ENCODE measurements at regions not wholly inside any gene's neighbourhood (a gene's known extent, or its start where the extent isn't known, plus 50 kb on each side); places are given as distances from the start of the nearest gene placed in this dataset.

DNA sequence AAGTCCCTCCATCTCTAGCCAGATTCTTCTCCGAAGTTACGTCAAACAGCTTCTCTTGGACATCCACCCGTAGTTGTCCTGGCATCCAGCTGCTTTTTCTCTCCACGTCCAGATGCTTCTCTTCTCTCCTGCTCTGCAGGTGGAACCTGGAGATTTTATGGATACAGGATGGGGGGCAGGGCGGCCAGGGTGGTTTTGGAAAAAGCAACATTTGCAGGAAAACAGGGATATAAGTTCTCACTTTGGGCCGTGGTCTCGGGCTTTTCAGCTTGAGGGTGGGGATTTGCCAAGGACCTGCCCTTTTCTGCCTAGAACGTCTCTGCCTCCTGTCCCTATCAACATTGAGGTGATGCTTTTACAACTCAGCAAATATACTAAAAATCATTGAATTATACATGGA is 1941.6 kb upstream of the C9orf72 start:
- no peaks in the 10 kb centered on the region for H3K36me3 ChIP-seq
- WGBS, 4 donors, result 58 to 63% (median 61%) methylated on average over 8 of the region's 8 CpGs
- intact Hi-C loops (cut with DNase I), result no loop called here

DNA sequence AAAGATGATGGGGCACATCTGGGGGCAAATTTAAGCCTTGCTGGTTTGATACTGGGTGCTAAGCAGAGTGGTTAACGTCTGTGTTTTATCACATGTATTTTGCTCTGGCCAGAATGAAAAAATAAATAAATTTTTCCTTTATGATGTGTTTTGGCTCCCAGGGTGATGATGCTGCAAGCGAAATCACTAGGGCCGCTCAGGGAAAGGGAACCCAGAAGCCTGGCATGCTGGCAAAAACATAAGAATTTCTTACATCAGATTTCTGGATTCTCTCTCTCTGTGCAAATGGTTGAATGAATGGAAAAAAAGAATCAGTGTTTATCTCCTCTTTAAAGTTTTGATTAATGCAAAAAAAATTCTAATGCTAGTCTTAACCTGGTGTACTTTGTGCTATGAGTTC is 1975.2 kb upstream of the C9orf72 start:
- WGBS, 4 donors, result 68 to 80% (median 77%) methylated on average over 3 of the region's 3 CpGs
- H3K9me3 ChIP-seq, result peaks cover 0 to 3% (median 0%) of the 10 kb centered on the region in 12 donors
- intact Hi-C loops (cut with DNase I), result no loop called here
- DNase-seq, result no peak
- H3K4me3 ChIP-seq, result no peak overlapping the region
- no peak for ATAC-seq
- H3K4me1 ChIP-seq, result no peaks in the 10 kb centered on the region
- TF ChIP-seq, protein P1, sequence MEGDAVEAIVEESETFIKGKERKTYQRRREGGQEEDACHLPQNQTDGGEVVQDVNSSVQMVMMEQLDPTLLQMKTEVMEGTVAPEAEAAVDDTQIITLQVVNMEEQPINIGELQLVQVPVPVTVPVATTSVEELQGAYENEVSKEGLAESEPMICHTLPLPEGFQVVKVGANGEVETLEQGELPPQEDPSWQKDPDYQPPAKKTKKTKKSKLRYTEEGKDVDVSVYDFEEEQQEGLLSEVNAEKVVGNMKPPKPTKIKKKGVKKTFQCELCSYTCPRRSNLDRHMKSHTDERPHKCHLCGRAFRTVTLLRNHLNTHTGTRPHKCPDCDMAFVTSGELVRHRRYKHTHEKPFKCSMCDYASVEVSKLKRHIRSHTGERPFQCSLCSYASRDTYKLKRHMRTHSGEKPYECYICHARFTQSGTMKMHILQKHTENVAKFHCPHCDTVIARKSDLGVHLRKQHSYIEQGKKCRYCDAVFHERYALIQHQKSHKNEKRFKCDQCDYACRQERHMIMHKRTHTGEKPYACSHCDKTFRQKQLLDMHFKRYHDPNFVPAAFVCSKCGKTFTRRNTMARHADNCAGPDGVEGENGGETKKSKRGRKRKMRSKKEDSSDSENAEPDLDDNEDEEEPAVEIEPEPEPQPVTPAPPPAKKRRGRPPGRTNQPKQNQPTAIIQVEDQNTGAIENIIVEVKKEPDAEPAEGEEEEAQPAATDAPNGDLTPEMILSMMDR (IDR thresholded peaks at IDR 0.05), result no peak
- no peak for TF ChIP-seq POLR2A (IDR thresholded peaks at IDR 0.05)
- H3K27ac ChIP-seq, result no peak overlapping the region
- H3K36me3 ChIP-seq, result no peaks in the 10 kb centered on the region
- H3K27me3 ChIP-seq, result no peaks in the 10 kb centered on the region

More for the DNA sequence above, 1941.6 kb upstream of the C9orf72 start:
- TF ChIP-seq, protein P1 (IDR thresholded peaks at IDR 0.05), result no peak
- TF ChIP-seq POLR2A (IDR thresholded peaks at IDR 0.05), result no peak
- H3K27me3 ChIP-seq, result no peaks in the 10 kb centered on the region
- H3K4me1 ChIP-seq, result no peaks in the 10 kb centered on the region
- H3K4me3 ChIP-seq, result no peak overlapping the region
- peaks cover 0 to 4% (median 0%) of the 10 kb centered on the region in 12 donors for H3K9me3 ChIP-seq
- H3K27ac ChIP-seq, result no peak overlapping the region
- no peak for DNase-seq
- no peak for ATAC-seq

DNA sequence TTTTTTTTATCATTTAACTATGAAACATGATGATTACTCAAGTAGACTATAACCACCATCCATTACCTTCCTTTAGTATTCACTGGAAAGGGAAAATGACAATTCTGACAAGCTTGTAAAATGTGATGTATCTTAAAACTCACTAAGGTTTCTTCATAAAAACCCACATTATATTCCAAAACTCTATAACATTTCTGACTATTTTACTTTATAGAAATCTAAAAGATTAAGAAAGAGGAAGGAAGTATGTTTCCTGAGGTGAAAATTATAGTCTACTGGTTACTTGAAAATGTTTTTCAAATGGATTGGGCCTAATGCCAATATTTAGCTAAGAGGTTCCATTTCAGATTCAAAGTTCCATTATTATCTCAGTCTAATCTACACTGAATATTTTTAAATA is 1982.2 kb upstream of the C9orf72 start:
- intact Hi-C loops (cut with DNase I), result no loop called here
- no peak for ATAC-seq
- H3K4me3 ChIP-seq, result no peak overlapping the region

DNA sequence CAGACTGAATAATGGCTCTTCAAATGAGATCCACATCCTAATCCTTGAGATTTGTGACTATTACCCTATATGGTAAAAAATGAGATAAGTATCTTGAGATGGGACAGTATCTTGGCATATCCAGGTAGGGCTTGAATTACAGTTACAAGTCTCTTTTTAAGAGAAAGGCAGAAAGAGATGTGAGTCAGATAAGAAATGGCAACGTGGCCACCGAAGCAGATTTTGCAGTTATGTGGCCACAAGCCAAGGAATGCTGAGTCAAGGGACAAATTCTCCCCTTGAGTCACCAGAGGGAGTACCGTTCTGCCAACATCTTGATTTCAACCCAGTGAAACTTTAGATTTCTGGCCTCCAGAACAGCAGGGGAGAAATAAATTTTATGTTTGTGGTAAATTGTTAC is 1983.0 kb upstream of the C9orf72 start:
- 34 to 49% (median 47%) methylated on average over 3 of the region's 3 CpGs for WGBS, 4 donors
- Histone ChIP-seq H3K9me3 (peaks cover 0 to 3% (median 0%) of the 10 kb centered on the region in 12 donors), H3K4me3 (no peak overlapping the region), H3K27ac (no peak overlapping the region), H3K4me1 (no peaks in the 10 kb centered on the region), H3K27me3 (no peaks in the 10 kb centered on the region), H3K36me3 (no peaks in the 10 kb centered on the region)
- DNase-seq (no peak), ATAC-seq (no peak)
- intact Hi-C loops (cut with DNase I), result no loop called here
- TF ChIP-seq POLR2A (IDR thresholded peaks at IDR 0.05), result no peak

More for the DNA sequence above, 1982.2 kb upstream of the C9orf72 start:
- Histone ChIP-seq H3K4me1 (no peaks in the 10 kb centered on the region), H3K36me3 (no peaks in the 10 kb centered on the region), H3K9me3 (peaks cover 0 to 3% (median 0%) of the 10 kb centered on the region in 12 donors), H3K27ac (no peak overlapping the region), H3K27me3 (no peaks in the 10 kb centered on the region)
- TF ChIP-seq, protein P1 (IDR thresholded peaks at IDR 0.05), result no peak
- no peak for DNase-seq

DNA sequence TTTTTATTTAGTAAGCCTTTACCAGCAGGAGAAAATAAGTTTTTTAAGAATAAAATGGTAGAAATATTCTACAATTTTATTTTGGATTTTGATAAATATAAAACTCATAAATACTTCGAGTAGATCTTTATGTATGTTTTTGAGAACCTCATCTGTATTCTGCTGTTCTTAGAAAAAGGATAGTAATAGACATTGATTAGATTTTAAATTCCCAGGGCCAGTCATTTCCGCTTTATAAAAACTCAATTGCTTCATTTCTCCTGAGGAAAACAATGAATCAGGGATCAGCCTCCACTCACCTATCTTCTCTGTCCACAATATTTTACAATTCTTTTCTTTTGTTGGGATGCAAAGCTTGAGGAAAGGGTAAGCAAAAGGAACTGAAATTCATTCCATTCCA is 1983.5 kb upstream of the C9orf72 start:
- DNase-seq (no peak), ATAC-seq (no peak)
- intact Hi-C loops (cut with DNase I), result no loop called here
- Histone ChIP-seq H3K4me3 (no peak overlapping the region), H3K27me3 (no peaks in the 10 kb centered on the region), H3K36me3 (no peaks in the 10 kb centered on the region), H3K27ac (no peak overlapping the region), H3K9me3 (peaks cover 0 to 3% (median 0%) of the 10 kb centered on the region in 12 donors), H3K4me1 (no peaks in the 10 kb centered on the region)
- WGBS, 4 donors, result 64 to 70% (median 69%) methylated on average over 2 of the region's 2 CpGs
- TF ChIP-seq POLR2A (IDR thresholded peaks at IDR 0.05), result no peak
- TF ChIP-seq, protein P1 (IDR thresholded peaks at IDR 0.05), result no peak
